Suppressor macrophage treated with lipopolysaccharide for 1 hour (primary cell): ENCODE measurements at regions not wholly inside any gene's neighbourhood (a gene's known extent, or its start where the extent isn't known, plus 50 kb on each side); places are given as distances from the start of the nearest gene placed in this dataset.
"Not testable (repeated sequence)": the region's sequence is repeated elsewhere in the genome, so short reads cannot be mapped to it uniquely, and the experiment has no call there.

ENCODE experiments used
- DNase-seq, 3 donors: peaks; one replicate each; pipeline ENCODE4 v3.0.0-alpha.2; 2020 to 2022

DNA sequence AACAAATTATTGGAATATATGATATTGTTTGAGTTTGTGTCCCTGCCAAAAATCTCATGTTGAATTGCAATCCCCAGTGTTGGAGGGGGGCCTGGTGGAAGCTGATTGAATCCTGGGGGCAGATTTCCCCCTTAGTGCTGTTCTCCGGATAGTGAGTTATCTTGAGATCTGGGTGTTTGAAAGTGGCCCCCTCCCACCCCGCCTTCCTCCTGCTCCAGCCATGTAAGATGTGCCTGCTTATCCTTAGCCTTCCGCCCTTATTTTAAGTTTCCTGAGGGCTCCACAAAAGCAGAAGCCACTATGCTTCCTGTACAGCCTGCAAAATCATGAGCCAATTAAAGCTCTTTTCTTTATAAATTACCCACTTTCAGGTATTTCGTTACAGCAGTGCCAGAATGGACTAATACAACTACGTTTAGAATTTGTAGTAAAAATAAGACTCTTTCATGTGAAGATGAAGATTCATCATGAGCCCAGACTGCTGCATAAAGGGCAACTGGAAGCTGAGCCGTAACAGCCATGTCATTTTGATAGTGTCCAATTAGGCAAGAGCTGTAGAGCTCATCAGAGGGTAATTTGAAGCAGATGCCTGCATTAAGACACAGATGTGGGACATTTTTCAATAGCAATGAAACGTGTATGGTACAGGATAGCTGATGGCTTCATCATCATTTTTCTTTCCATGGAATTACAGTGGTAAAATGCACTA is 1007.2 kb downstream of the REEP3 start:
- no peak for DNase-seq

DNA sequence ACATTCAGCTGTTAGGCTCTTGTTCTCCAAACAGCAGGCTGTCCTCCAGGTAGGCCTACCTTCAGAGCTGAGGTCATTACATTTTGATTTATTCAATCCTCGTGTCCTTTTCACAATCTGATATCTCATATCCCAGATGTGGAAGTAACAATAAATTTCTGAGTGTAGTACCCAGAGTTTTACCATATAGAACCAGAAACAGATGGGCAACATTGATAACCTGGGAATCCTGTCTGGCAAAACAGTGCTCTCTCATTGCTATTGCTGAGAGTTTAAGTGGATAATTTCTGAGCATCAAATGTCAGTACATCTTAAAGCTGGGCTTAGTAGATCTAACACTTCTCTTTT is 1007.8 kb downstream of the REEP3 start:
- no peak for DNase-seq

- DNase-seq = no peak
Observed at GRCh38 chr10:64534616-64535015, 1013.4 kb downstream of the REEP3 start.

DNA sequence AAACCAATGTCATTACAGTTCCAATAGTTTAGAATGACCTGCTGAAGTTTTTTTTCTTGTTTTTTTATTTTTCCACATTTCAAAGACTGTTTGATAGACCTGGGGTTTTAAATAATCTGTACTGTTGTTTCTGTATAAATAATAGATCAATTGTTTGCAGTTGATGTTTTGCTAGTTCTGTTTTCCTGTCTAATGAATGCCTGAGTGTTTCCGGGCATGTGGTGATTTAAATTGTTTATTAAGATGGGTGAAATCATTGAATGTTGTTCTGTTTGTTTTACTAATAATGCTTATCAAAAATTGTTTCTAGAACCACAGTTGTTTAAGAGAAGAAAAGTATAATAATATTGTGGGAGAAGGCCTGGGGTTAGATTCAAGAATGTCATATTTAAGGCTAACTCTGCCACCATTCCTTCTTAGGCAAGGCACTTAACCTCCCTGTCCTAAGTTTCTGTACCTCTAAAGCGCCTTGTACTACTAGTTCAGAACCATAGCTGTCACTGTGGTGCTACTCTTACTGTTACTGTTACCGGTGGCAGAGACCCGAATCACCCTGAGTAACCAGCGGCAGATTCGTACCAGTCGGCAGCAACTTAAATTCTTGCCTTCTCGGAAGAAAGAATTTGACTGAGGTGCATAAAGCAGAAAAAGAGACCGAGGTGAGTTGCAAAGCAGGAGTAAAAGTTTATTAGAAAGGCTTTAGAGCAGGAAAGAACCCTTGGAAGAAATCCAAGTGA is 1014.1 kb downstream of the REEP3 start:
- DNase-seq = no peak

- DNase-seq = no peak
Observed at GRCh38 chr10:64537112-64537511, 1015.9 kb downstream of the REEP3 start.

DNA sequence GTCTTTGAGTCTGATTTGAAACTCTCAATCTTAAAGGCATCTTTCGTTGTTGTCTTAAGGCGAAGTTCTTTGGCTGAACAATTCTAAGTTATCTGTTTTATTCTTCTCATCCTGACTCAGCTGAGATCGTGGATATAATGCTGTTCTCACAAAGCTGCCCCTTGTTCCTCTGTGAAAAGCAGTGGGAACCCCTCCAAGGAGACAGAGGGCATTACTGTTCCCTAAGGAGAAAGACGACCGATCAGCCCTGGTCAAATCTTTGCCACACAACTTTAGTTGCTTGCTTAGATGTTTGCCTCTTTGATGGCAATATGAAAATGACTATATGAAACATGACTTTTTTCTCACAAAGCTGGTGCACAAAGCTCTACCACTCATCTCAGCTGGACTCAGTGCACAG is 1016.7 kb downstream of the REEP3 start:
- DNase-seq = no peak

DNA sequence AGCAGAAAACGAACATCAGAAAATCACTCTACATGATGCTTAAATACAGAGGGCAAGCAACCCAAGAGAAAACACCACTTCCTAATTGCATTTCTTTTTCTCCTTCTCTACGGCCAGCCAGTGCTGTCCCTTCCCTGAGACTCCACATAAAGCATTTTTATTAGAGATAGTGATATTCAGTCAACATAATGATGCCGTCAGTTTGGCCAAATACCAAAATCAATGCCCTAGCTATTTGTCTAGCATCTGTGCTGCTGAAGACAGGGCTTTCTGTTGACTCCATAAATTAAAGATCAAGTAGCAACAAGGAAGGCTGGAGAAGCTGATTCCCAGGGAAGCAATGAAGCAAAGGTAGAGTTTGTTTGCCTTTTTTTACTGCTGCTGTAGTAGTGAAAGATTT is 1024.9 kb downstream of the REEP3 start:
- DNase-seq = no peak

DNA sequence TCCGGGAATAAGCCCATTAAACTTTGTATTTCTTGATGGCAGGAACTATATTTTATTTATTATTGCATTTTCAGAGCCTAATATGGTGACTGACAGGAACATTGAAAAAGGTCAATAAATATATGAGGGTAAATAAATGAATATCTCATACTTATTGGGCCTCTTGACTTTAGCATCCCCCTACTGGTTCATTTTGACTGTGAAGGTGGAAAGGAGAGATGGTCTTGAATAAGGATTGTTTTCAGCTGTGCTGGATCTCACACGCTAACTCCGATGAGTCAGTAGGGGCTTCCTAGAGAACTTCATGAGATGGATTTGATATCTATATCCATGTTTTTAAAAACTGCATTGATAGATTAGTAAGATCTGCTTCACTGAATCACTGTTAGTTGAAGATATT is 1026.0 kb downstream of the REEP3 start:
- DNase-seq = no peak

DNA sequence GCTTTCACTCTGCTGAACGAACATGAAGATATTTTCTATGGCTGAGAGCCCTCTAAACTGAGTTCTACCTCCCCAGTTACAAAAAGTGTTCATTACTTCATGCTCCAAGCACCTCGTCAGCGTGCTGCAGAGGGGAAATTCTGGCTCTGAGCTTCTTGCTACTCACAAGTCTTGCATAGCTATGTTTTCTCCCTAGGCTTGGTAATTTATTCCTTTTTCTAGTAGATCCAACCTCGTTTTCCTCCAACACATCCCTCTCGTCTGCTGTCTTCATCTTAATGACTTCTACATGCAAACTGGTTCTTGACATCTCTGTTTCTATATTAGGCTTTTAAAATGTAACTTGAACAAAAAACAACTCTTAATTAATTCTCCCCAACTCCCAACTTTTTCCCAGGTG is 1034.5 kb downstream of the REEP3 start:
- DNase-seq = no peak

DNA sequence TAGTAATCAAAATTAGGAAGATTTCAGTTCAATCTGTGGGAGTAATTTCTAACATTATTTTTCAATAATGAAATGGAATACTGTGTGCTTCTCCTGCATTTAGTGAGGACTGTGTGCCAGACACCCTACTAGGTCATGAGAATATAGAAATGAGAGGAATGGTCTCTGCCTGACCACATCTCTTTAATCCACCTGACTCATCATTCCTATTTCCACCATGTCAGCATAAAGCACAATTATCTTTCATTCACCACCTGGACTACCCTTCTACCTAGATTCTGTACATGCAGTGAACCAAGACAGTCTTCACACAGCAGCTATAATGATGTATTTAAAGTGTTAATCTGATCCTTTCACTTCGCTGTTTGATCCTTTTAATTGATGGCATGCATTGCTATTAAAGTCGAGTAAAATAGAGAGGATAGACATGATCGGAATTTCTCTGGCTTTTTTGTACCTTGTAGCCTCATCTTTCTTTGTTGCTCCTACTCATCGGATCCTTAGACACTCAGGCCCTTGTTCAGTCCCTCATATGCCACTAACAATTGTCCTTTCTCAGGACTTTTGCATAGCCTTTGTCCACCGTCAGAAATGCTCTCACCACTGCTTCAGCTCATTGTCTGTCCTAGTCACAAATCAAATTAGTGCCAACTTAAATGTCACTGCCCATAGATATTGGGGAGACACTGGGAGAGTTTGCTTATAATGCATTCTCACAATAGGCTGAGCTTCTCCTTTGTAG is 1037.1 kb downstream of the REEP3 start:
- no peak for DNase-seq

- DNase-seq = peak in 2 of 3 donors; percentile 14 to 52
Observed at GRCh38 chr10:64571056-64571455, 1049.9 kb downstream of the REEP3 start.

DNA sequence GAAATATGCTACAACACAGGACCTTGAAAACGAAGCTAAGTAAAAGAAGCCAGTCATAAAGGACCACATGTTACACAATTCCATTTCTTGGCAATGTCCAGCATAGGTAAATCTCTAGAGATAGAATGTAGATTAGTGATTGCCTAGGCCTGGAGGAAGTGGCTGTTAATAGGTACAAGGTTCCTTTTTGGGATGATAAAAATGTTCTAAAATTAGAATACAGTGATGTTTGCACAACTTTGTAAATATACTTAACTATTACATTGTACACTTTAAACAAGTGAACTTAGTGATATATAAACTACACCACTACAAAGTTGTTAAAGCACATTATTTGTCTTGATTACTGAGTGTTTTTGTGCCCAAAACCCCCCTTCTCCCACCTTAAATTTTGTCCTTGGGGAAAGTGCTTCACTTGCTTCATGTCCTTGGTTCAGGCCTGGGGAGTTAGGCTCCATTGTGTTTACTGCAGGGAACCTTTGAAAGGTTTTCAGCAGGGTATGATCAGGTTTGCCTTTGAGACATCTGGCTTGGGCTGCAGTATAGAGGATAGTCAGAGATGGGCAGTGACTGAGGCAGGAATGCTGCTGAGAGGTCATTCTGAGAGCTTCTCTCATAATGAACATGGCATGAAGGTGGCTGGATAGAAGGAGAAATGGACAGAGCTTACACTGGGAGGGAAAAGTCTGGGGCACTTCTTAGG is 1052.6 kb downstream of the REEP3 start:
- no peak for DNase-seq

- no peak for DNase-seq
Observed at GRCh38 chr10:64574371-64574770, 1053.2 kb downstream of the REEP3 start.

GRCh38 chr10:64576497-64576896 is 1055.3 kb downstream of the REEP3 start:
- no peak for DNase-seq

- not testable (repeated sequence) for DNase-seq
Observed at GRCh38 chr10:64578757-64579156, 1057.6 kb downstream of the REEP3 start.

DNA sequence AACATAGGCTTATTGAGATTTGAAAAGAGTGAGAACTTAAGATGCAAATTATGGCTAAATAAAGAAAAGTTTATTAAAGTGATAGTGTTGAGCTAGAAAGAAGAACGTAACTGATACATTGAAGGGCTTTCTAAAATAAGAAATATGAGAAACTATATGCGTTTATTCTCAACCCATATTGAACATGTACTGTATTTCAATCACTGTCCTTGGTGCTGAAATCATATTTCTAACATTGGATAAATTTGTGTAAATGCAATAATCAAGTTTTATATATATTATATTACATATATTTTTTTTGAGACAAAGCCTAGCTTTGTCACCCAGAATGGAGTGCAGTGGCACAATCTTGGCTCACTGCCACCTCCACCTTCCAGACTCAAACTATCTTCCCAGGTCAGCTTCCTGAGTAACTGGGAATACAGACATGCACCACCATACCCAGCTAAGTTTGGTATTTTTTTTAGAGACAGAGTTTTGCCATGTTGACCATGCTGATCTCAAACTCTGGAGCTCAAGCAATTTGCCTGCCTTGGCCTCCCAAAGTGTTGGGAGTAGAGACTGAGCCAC is 1065.8 kb downstream of the REEP3 start:
- peak in 1 of 3 donors; percentile 4 for DNase-seq

- DNase-seq = no peak
Observed at GRCh38 chr10:64594072-64594471, 1072.9 kb downstream of the REEP3 start.

- no peak for DNase-seq
Observed at GRCh38 chr10:64598600-64598999, 1077.4 kb downstream of the REEP3 start.

DNA sequence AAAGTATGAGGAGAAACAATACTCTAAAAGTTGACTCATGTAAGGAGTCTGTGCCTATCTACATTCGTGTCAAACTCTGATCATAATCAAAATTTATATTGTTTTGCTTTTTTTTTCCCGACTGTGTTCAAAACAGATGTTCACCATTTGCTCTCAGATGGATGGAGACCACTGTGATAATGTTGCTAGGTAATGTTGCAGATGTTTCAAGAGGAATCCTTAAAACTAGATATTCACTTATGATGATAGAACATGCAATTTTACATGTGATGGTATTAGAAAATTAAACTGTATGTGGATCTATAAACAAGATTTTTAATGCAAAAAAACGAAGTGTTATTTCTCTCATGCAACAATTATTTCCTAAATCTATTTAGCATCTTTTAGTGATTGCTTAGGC is 1080.1 kb downstream of the REEP3 start:
- DNase-seq = no peak

DNA sequence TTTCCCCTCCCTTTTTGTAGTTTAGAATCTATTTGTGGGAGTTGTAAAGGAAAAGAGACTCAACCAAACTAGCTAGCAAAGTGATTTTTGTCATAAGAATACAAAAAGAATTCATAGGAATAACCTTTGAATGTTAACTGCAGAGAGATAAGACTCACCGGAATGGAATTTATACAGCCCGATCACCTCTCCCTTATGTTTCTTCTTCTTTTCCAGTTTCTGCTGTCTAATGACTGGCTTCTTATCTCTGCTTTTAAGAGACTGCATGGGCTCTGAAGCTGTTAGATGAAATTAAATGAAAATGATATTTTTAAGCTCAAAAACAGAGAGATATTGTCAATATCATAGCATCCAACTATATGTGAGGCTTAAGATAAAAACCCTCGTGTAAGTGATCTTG is 1095.9 kb downstream of the REEP3 start:
- DNase-seq = no peak

DNA sequence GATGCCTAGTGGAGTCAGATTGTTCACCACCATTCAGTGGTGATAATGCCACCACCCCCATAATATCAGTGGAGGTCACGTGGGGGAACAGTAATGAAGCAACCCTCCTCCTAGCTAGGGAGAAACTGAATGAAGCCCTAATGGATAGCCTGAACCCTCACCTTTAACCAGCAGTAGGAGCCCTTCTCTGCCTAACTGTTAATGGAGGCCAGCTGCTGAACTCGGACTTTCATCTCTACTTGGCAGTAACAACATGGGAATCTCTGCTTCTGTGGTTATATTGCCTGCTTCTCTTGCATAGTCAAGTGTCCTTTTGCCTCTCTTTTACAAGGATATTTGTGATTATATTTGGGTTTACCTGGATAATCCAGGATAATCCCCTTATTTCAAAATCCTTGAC is 1097.9 kb downstream of the REEP3 start:
- no peak for DNase-seq

- DNase-seq = no peak
Observed at GRCh38 chr10:64626924-64627323, 1105.7 kb downstream of the REEP3 start.

DNA sequence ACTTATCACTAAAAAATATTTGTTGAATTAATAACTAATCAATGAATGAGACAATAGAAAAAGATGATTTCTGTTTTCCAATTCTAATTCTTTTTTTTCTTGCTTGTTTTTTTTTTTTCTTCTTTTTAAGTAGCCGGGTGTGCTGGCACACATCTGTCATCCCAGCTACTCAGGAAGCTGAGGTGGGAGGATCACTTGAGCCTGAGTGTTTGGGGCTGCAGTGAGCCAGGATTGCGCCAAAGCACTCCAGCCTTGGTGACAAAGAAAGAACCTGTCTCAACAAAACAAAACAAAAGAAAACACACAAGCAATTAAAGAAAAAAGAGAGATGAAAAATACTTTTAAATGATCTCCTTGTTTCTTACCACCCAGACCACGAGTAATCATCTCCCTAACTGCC is 1109.3 kb downstream of the REEP3 start:
- DNase-seq = no peak
